ENCODE measurements at regions not wholly inside any gene's neighbourhood (a gene's known extent, or its start where the extent isn't known, plus 50 kb on each side); places are given as distances from the start of the nearest gene placed in this dataset.
"Not testable (repeated sequence)": the region's sequence is repeated elsewhere in the genome, so short reads cannot be mapped to it uniquely, and the experiment has no call there.

GRCh38 chr6:155880900-155881299 is 425.3 kb upstream of the NOX3 start:
- TF ChIP-seq CTCF (conservative IDR thresholded peaks at IDR 0.05): no peak
- peaks cover 2% of the 10 kb centered on the region for H3K9me3 Mint-ChIP-seq
- no peaks in the 10 kb centered on the region for H3K27me3 Mint-ChIP-seq (ENCODE audit: low read depth)
- H3K36me3 Mint-ChIP-seq (ENCODE audit: low read depth): peaks cover 5% of the 10 kb centered on the region
- H3K4me1 Mint-ChIP-seq: no peaks in the 10 kb centered on the region
- H3K27ac Mint-ChIP-seq (ENCODE audit: unreplicated experiment): no peak overlapping the region
- H3K4me3 Mint-ChIP-seq: no peak overlapping the region
- no peak for DNase-seq (ENCODE audit: low read depth, low spot score)

- H3K9me3 Mint-ChIP-seq: peaks cover 5% of the 10 kb centered on the region
- H3K27ac Mint-ChIP-seq (ENCODE audit: unreplicated experiment): peak overlapping the region; percentile 91
- peak overlapping the region; percentile 4 for H3K4me3 Mint-ChIP-seq
- TF ChIP-seq CTCF (conservative IDR thresholded peaks at IDR 0.05): no peak
- DNase-seq (ENCODE audit: low read depth, low spot score): no peak
- H3K27me3 Mint-ChIP-seq (ENCODE audit: low read depth): no peaks in the 10 kb centered on the region
- H3K36me3 Mint-ChIP-seq (ENCODE audit: low read depth): peaks cover 4% of the 10 kb centered on the region
- H3K4me1 Mint-ChIP-seq: peaks cover 20% of the 10 kb centered on the region
Observed at GRCh38 chr6:155872961-155873360, 417.3 kb upstream of the NOX3 start.

- Mint-ChIP-seq H3K9me3 (peaks cover 11% of the 10 kb centered on the region), H3K27me3 (ENCODE audit: low read depth) (no peaks in the 10 kb centered on the region), H3K36me3 (ENCODE audit: low read depth) (peaks cover 5% of the 10 kb centered on the region), H3K27ac (ENCODE audit: unreplicated experiment) (no peak overlapping the region), H3K4me1 (peaks cover 3% of the 10 kb centered on the region), H3K4me3 (no peak overlapping the region)
- TF ChIP-seq CTCF (conservative IDR thresholded peaks at IDR 0.05): no peak
- no peak for DNase-seq (ENCODE audit: low read depth, low spot score)
Observed at GRCh38 chr6:155867682-155868081, 412.0 kb upstream of the NOX3 start.

GRCh38 chr6:155866676-155867390 is 411.2 kb upstream of the NOX3 start:
- DNase-seq (ENCODE audit: low read depth, low spot score): not testable (repeated sequence)
- peaks cover 11% of the 10 kb centered on the region for H3K9me3 Mint-ChIP-seq

GRCh38 chr6:155861821-155862220 is 406.2 kb upstream of the NOX3 start:
- Mint-ChIP-seq H3K9me3 (peaks cover 29% of the 10 kb centered on the region), H3K4me3 (no peak overlapping the region), H3K36me3 (ENCODE audit: low read depth) (peaks cover 14% of the 10 kb centered on the region), H3K4me1 (no peaks in the 10 kb centered on the region), H3K27me3 (ENCODE audit: low read depth) (no peaks in the 10 kb centered on the region), H3K27ac (ENCODE audit: unreplicated experiment) (no peak overlapping the region)
- no peak for TF ChIP-seq CTCF (conservative IDR thresholded peaks at IDR 0.05)
- no peak for DNase-seq (ENCODE audit: low read depth, low spot score)

More at GRCh38 chr6:155866676-155867390, 411.2 kb upstream of the NOX3 start:
- H3K4me1 Mint-ChIP-seq; H3K27ac Mint-ChIP-seq (ENCODE audit: unreplicated experiment); H3K36me3 Mint-ChIP-seq (ENCODE audit: low read depth); H3K27me3 Mint-ChIP-seq (ENCODE audit: low read depth); H3K4me3 Mint-ChIP-seq: not testable (repeated sequence)

GRCh38 chr6:155858906-155859305 is 403.3 kb upstream of the NOX3 start:
- H3K27me3 Mint-ChIP-seq (ENCODE audit: low read depth); H3K27ac Mint-ChIP-seq (ENCODE audit: unreplicated experiment); H3K4me1 Mint-ChIP-seq; H3K4me3 Mint-ChIP-seq; DNase-seq (ENCODE audit: low read depth, low spot score): not testable (repeated sequence)
- peaks cover 14% of the 10 kb centered on the region for H3K36me3 Mint-ChIP-seq (ENCODE audit: low read depth)
- peaks cover 29% of the 10 kb centered on the region for H3K9me3 Mint-ChIP-seq
